GM19324 (cell line): ENCODE measurements at regions not wholly inside any gene's neighbourhood (a gene's known extent, or its start where the extent isn't known, plus 50 kb on each side); places are given as distances from the start of the nearest gene placed in this dataset.

Source experiments
- ATAC-seq: cut with Tn5 transposase; IDR thresholded peaks from one replicate; pipeline ENCODE4 v1.9.1; 2021; ENCODE audit warnings: mild to moderate bottlenecking, moderate library complexity; ENCODE audit not compliant: unreplicated experiment, low FRiP score

DNA sequence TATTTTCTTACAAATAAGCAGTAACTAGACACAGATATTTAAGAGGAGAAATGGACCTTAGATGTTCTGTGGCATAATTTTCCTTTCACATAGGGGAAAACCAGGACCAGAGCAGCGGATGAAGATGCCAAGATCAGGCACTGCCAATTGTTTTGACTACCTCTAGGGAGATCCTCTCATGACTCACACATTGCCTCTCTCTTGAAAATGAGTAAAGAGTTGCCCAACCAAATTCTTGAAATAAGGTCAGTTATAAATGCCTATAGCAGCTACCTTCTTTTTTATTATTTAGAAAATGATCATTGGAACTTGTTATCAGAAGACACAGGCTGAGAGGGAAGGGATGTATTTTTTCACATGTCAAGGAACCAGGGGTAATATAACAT, 263.4 kb upstream of the PLEKHG7 start:
- ATAC-seq: no peak

DNA sequence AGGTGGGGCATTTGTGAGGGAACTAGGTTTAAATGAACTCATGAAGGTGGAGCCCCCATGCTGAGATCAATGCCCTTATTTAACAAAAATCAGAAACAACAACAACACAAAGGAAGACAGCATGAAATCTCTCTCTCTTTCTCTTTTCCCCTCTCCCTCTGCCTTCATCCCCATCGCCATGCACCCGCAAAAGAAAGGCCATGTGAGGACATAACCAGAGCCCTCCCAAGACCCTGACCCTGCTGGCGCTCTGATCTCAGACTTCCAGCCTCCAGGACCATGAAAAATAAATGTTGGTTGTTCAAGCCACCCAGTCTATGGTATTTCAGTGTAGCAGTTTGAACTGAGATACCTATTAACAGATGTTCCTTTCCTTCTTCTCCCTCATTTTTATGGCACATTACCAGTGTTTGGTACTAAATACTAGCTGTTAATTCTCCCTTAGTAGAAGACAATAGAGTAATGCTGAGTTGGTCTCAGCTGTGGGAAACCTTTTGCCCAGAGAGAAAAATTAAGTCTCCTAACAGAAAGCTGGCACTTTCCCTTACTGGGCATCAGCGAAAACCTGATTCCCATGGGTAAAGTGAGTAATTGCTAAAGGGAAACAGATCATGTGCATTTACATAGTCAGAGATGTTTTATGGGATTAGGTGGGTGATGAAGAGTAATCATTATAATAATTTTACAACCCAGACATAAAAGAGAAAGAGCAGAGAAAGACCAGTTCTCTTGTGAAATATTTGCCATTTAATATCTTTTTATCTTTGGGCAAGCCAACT, 264.0 kb upstream of the PLEKHG7 start:
- no peak for ATAC-seq

DNA sequence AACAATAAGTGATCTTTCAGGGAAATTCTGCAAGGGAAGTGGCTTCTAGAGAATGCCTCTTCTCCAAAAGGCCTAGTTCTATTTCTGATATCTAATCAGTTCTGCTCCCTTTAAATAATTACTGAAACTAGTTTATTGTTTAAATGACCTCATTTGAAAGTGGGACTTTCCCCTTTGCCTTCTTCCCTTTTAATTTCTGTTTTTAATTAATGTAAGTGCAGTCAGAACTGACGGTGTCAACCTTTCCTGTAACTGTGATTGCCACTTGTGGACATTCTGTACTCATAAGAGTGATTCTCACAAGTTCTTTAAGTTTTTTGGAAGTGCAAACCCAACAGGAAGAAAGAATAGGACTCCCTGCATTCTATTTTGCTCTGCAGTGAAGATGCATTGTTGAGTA, 265.3 kb upstream of the PLEKHG7 start:
- no peak for ATAC-seq

DNA sequence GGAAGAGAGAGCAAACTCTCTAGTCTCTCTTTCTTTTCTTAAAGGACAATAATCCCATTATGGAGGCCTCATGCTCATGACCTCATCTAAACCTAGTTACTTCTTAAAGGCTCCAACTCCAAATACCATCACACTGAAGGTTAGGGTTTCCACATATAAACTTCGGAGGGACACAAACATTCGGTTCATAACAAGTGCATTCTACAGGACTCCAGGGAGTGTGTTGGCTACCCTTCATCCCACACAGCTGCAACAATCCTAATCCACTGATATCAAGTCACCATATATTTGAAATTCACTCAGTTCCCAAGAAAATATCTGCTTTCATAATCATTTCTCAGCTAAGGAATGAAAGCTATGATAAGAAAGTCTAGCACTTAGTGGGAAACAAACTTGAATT, 265.9 kb upstream of the PLEKHG7 start:
- no peak for ATAC-seq

DNA sequence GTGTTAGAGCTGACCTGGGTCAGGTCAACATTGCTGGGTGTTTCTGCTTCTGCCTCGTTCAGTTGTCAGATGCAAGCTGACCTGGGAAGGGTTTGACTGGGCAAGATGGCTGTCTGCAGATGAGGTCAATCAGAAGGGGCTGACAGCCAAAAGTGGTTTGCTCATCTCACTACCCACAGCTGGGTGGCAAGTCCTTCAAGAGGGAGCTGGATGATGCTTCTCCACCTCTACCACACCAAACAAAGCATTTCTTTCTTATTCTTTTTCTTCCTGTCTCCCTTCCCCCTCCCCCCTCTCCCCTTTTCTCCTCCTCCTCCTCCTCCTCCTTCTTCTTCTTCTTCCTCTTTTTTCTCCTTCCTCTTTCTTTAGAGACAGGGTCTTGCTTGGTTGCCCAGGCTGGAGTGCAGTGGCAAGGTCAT, 268.2 kb upstream of the PLEKHG7 start:
- ATAC-seq: no peak

DNA sequence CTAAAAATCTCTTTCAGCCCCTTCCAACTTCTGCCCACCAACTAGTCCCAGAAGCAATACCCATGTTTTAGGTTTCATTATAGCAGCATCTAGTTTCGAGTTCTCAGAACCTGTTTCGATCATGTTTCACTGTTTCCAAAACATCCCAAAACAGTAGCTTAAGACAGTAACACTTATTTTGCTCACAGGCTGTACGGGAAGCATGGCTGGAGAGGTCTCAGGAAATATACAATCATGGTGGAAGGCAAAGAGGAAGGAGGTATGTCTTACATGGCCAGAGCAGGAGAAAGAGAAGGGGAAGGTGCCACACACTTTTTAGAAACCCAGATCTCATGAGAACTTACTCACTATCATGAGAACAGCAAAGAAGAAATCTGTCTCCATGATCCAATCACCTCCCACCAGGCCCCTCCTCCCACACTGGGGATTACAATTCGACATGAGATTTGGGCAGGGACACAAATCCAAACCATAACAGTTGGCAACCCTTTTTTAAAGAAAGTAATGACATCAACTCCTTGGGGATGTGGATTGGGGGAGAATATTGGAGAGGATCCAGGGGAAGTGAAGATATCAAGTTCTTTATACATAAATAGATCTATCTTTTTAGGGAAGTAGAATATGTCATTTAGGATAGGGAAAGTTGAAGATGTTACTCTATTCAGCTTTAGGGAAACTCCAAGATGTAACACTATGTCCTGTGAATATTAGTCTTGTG, 269.9 kb upstream of the PLEKHG7 start:
- peak; percentile 58 for ATAC-seq

DNA sequence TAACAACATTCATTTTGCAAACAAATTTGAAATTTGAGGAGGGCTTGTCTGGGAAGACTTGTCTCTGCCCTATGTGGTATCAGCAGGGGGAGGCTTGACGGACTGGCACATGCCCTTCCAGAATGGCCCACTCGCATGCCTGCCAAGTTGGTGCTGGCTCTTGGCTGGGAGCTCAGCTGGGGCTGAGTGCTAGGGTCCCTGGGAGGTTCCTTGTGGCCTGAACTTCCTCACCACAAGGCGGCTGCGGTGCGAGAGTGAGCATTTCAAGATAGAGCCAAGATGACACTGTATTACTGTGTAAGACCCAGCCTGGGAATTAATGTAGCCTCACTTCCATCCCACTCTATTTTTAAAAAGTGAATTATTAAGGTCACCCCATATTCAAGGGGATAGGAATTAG, 271.6 kb upstream of the PLEKHG7 start:
- peak; percentile 51 for ATAC-seq

DNA sequence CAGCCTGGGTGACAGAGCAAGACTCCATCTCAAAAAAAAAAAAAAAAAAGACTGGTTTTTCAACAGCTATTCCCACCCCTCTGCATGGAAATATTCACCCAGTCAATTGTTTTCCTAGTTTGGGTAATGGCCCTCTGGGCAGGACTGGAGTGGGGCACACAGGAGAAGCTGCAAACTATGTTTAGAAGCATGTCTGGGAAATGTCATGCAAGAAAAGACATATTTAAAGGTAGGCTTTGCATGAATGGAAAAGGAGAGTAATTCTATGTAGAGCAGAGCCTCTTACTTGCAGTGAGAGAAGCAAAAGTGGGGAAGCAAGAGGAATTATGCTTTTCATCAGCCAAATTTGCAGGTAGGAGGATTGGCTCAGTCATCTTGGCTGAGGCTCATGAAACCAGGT, 276.5 kb upstream of the PLEKHG7 start:
- no peak for ATAC-seq

DNA sequence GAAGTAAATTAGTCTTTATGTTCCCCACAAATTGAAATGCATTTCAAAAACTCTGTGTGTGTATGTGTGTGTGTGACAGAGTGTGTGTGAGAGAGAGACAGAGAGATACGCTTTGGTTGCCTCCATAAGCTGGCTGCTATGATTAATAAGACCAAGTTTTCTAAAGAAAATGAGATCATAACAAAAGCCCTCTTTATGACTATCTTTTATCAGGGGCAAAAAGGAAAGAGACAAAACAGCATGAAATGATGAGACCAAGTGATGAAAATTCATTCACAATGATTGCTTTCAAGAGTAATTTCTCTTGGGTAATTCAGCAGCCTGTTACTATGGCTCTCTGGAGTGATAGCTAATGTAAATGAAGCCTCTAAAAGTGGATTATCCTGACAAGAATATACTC, 277.6 kb upstream of the PLEKHG7 start:
- ATAC-seq: no peak

DNA sequence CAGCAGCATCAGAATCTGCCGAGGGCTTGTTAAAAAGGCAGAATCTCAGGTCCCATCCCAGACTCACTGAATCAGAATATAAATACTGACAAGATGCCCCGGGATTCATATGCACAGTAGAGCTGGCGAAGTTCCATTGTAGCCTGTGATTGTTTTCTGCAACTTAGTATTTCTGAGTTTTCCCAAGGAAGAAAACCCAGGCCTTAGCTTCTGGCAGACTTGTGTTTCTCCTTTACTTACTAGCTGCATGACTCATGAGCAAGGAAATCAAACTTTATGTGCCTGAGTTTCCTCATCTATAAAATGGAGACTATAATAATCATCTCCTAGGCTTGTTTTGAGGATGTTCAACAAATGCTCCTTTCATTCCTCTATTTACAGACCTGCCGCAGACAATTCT, 278.5 kb upstream of the PLEKHG7 start:
- no peak for ATAC-seq

DNA sequence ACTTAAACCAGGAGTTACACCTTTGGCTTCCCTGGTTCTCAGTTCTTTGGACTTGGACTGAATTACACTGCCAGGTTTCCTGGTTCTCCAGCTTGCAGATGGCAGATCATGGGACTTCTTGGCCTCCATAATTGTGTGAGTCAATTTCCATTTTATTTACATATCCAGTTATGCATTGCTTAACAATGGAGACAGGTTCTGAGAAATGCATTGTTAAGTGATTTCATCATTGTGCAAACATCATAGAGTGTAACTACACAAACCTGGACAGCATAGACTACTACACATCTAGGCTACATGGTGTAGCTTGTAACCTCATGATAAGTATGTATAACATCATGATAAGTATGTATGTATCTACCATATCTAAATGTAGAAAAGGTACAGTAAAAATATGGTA, 276.1 kb upstream of the BTG1 start:
- no peak for ATAC-seq

DNA sequence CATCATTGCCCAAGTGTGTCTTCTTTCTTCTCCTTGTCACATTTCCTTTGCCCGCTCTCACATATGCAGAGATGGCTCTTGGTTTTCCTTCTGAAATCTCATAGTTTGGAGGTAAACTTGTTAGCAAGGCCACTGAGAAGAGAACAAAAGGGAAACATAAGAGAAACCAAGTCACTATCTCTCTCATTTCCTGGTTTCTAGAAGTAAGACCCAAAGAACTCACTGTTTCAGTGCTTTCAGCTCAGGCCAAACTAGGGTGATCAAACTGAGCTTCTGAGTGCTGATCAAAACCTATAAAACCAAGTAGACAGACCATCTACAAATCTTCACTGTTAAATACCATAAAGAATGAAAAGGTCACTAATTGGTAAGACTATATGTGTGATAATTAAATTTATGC, 275.4 kb upstream of the BTG1 start:
- no peak for ATAC-seq

DNA sequence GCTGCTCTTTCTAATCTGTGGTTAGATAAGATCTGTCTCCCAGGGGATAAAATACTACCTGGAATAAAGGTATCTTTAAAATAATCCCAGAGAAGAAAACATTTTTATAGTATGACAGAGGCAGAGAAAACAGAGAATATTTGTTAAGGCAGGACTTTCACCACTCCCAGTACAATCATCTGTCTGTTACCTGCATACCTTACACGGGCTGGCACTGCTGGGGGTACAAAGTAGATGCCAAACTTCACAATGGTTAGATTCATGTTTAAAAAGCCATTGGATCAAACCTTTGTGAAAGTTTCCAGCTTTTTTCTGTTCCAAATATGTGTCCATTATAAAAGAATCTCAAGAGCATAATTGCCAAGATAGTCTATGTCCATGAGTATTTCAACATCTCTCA, 273.6 kb upstream of the BTG1 start:
- ATAC-seq: no peak

DNA sequence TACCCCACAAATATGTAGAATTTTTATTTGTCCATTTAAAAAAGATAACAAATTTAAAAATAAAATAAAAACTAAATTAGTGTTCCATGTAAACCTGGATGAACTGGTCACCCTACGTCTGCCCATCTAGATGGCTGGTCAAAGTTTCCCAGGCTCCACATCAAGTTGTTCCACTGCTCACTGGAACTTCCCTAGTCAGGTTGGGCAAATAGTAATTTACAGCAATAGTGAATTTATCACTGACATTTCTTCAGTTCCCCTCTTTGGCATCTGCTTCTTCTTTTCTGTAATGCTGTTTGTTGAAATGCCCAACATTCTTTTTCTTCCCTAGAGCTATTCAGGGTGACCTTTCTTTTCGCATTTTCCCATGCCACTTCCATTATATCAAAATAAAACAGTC, 272.7 kb upstream of the BTG1 start:
- no peak for ATAC-seq

DNA sequence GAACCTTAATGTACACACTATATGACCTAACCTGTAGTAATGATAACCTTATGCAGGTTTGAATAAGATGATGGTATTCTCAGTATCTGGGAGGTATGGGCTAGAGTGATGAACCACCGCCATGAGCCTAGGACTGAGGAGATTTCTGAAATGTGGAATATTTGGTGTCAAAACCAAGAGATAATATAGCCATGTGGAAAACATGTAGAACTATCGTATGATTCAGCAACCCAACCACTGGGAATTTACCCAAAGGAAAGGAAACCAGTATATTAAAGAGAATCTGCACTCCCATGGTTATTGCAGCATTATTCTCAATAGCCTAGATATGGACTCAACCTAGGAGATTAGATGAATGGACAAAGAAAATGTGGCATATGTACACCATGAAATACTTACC, 271.7 kb upstream of the BTG1 start:
- no peak for ATAC-seq

DNA sequence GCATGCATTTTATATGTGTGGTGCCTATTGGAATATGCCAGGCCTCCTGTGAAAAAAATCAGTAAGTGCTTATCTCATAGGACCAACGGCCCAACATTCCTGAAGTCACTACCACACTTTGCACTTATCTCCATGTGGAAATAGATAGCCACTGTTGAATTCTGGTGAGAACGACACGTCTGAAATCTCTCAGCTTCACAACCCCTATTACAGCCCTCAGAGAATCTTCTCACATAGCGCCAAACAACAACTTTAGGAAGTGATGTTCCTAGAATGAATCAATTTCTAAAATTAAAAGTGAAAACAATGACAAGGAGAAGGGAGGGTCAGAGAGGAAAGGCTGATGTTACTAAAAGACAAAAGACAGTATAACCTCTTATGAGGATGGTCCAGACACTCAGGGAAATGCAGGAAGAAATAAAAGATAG, 270.8 kb upstream of the BTG1 start:
- no peak for ATAC-seq

DNA sequence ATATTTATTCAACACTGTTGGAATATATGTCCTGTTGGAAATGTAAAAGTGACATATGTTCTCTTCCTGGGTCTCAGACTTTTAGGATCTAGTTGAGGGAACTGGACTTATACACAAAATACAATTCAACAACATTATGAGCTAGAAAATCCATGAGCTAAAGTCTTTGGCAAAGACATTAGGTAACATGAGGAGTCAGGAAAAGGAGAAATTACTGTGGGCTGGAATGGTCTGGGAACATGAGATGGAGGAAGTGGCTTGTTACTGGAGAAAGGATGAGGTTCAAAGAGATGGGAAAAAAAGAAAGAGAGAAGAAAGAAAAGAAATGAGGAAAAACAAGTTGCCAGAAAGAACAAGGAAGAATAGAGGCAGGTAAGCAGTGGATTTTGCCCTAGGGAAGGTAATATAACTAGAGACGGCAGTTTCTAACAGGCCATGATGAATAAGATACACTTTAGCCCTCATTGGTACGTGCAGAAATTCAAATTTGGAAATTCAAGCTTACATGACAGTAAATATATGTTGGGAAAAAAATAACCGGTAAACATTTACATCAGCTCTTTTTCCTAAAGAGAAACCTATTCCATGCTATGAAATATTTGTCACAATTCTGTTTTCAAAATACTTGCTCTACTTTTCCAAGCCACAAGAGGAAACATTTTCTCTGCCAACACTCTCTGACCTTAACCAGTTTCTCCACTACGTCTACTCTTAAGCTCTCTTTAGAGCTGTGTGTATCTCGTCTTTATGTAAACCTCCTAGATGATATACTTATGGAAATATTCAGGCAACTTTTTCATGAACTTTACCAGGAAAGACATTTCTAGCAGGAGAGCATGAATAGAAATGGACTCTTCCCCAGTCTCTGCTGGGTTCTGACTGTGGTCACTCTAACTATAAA, 268.8 kb upstream of the BTG1 start:
- no peak for ATAC-seq

DNA sequence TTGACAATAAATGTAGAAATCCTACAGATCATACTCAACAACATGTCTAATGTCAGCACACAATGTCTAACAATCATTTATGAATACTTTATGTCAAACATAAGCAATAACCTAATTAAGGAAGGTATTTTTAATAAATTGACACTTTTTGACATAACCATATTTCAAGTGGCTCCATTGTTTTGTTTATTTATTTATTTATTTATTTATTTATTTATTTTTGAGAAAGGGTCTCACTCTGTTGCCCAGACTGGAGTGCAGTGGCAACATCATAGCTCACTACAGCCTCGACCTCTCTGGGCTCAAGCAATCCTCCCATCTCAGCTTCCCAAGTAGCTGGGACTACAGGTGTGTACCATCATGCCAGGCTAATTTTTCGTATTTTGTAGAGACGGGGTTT, 267.6 kb upstream of the BTG1 start:
- no peak for ATAC-seq

DNA sequence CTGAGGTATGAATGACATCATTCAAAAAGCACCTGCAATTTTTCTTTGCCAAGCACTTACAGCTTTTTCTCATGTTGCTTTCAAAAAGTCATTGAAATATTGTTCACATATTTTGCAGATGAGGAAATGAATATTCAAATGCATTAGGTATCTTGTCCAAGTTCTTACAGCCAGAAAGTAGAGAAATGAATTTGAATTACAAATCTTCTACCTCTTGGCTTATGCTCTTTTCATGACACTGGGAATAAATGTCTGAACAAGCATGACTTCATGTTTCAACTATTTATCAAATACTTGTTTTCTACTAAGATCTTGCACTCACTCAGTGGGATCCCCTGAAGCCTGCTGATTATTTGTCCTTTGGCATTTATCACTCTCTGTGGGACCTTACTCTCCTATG, 267.2 kb upstream of the BTG1 start:
- ATAC-seq: no peak

DNA sequence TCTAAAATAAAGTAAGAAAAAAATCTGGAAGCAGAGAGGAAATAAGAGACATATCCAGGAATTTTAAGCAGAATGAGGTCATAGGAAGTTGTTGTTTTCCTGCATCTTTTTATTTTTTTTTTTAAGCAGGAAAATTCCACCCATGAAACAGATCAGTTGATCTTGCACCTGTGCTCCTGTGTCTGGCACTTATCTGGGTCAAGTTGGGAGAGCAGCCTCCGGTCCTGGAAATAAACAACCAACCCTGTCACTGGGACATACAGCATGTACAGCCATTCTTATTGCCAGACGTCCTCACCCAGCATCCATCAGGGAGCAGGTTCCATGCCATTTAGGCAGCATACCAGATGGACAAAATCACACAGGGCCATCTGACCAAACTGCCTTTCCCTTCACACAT, 266.0 kb upstream of the BTG1 start:
- ATAC-seq: no peak
